SK-N-SH treated with all-trans-retinoic acid at 6 μM for 48 hours (cell line): ENCODE measurements at regions not wholly inside any gene's neighbourhood (a gene's known extent, or its start where the extent isn't known, plus 50 kb on each side); places are given as distances from the start of the nearest gene placed in this dataset.

Experiments used
- ATAC-seq: fragments of 200-7000 bp; cut with Tn5 transposase; 3 replicates; pipeline ENCODE4 v1.9.1; 2020; ENCODE audit warnings: mild to moderate bottlenecking, moderate library complexity
- ARNTL ChIP-seq: fragments of 450-650 bp; formaldehyde crosslinking; IDR thresholded peaks from 2 replicates; pipeline ENCODE4 v1.5.0; 2020; ENCODE audit warnings: low read depth, mild to moderate bottlenecking, moderate library complexity, borderline replicate concordance
- ESRRG ChIP-seq: fragments of 250-450 bp; sonication (Bioruptor Pico); IDR thresholded peaks from 2 replicates; pipeline ENCODE4 v1.6.1; 2021; ENCODE audit warnings: mild to moderate bottlenecking
- OSR1 ChIP-seq: fragments of 250-450 bp; sonication (Bioruptor Pico); IDR thresholded peaks from 2 replicates; pipeline ENCODE4 v1.8.0; 2022; ENCODE audit warnings: moderate library complexity, mild to moderate bottlenecking, inconsistent platforms
- RARB ChIP-seq: fragments of 250-450 bp; sonication (Bioruptor Pico); IDR thresholded peaks from 2 replicates; pipeline ENCODE4 v1.8.0; 2021; ENCODE audit warnings: mild to moderate bottlenecking, moderate library complexity
- ZFP30 ChIP-seq: fragments of 450-650 bp; formaldehyde crosslinking; IDR thresholded peaks from 2 replicates; pipeline ENCODE4 v1.5.0; 2022; ENCODE audit warnings: mild to moderate bottlenecking, moderate library complexity
- ZNF70 ChIP-seq: fragments of 450-650 bp; formaldehyde crosslinking; IDR thresholded peaks from 2 replicates; pipeline ENCODE4 v1.5.0; 2020; ENCODE audit warnings: mild to moderate bottlenecking, moderate library complexity
- ZNF8 ChIP-seq: fragments of 450-650 bp; formaldehyde crosslinking; IDR thresholded peaks from 2 replicates; pipeline ENCODE4 v1.5.0; 2020; ENCODE audit warnings: mild to moderate bottlenecking, moderate library complexity

- ATAC-seq, result no peak
- TF ChIP-seq OSR1 (CRISPR knock-in tag) (no peak), RARB (CRISPR knock-in tag) (no peak)
- TF ChIP-seq, all 23 proteins: peak for 0
These were observed 54.4 kb upstream of the RELL1 start for GRCh38 chr4:37740546-37740945.

- no peak for TF ChIP-seq ZNF70 (CRISPR knock-in tag)
- no peak for TF ChIP-seq ARNTL
- TF ChIP-seq ZNF8 (CRISPR knock-in tag), result no peak
- peak; percentile 66 for TF ChIP-seq ZFP30
- no peak for TF ChIP-seq ESRRG (CRISPR knock-in tag)
- ATAC-seq, result no peak
These were observed 51.3 kb upstream of the RELL1 start for GRCh38 chr4:37737466-37737865.
